DOHH2 (cell line): ENCODE measurements at regions not wholly inside any gene's neighbourhood (a gene's known extent, or its start where the extent isn't known, plus 50 kb on each side); places are given as distances from the start of the nearest gene placed in this dataset.

Source experiments
- CTCF ChIP-seq: fragments of 200-600 bp; sonication (generic); IDR thresholded peaks from one replicate; pipeline ENCODE4 v1.5.1; 2014; ENCODE audit warnings: antibody characterized with exemption, mild to moderate bottlenecking, low read depth, low read length; ENCODE audit not compliant: poor library complexity, severe bottlenecking
- EZH2phosphoT487 ChIP-seq: fragments of 200-600 bp; sonication (generic); IDR thresholded peaks from 2 replicates; pipeline ENCODE4 v1.6.1; 2017; ENCODE audit warnings: borderline replicate concordance, mild to moderate bottlenecking, antibody characterized with exemption, low read length, moderate library complexity, mixed read lengths

GRCh38 chr6:141528596-141528995 is 604.1 kb upstream of the GJE1 start:
- TF ChIP-seq CTCF, result no peak
- no peak for TF ChIP-seq EZH2phosphoT487
